ENCODE measurements at regions not wholly inside any gene's neighbourhood (a gene's known extent, or its start where the extent isn't known, plus 50 kb on each side); places are given as distances from the start of the nearest gene placed in this dataset.

- no peak for FAIRE-seq
- no peak for TF ChIP-seq POLR2A (IDR thresholded peaks at IDR 0.05; ENCODE audit: low read depth, low read length)
- no peak for DNase-seq (ENCODE audit: insufficient read length, low spot score)
Measured at GRCh38 chr15:95987299-95987698, 343.2 kb upstream of the NR2F2 start.

DNA sequence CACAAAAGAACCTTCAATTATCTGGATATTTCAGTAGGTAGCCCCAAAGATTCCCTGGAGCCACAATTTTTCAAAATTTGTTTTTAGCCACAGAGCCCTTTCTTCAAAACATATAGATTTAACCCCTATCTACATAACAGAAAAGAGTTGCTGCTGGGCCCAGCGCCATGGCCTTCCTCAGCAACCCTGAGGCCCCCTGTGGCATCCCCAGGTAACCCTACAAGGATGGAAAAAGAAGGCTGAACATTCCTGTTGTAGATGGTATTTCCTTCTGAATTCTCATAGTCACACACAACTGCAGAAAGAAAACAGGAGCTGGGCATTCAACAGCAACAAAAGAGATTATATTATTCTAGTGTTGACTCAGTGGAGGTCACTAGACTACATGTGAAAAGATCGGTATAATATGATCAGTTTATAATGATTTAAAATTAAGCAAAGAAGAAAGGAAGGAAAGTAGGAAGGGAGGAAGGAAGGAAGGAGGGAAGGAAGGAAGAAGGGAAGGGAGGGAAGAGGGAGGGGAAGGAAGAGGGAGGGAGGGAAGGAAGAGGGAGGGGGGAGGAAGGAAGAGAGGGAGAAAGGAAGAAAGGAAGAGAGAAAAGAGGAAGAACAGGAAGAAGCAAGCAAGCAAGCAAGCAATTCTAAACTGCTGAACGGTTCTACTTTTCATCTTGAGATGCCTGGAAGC is 342.5 kb upstream of the NR2F2 start:
- FAIRE-seq: no peak
- no peak for DNase-seq (ENCODE audit: insufficient read length, low spot score)
- no peak for TF ChIP-seq POLR2A (IDR thresholded peaks at IDR 0.05; ENCODE audit: low read depth, low read length)

DNA sequence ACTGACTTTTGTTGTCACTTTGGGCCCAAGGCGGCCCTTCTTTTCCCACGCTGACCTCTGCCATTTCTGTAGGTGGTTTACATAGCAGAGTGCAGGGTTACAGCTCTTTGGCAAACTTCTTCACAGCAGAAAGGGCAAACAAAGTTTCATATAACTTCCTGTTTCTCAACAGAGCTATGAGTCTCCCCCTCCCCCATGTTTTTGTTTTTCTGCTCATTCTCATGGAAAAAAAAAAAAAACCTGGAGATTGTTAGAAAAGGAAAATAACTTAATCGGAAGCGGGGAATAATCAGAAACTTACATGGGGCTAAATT is 342.0 kb upstream of the NR2F2 start:
- TF ChIP-seq POLR2A (IDR thresholded peaks at IDR 0.05; ENCODE audit: low read depth, low read length): no peak
- DNase-seq (ENCODE audit: insufficient read length, low spot score): no peak
- FAIRE-seq: no peak

DNA sequence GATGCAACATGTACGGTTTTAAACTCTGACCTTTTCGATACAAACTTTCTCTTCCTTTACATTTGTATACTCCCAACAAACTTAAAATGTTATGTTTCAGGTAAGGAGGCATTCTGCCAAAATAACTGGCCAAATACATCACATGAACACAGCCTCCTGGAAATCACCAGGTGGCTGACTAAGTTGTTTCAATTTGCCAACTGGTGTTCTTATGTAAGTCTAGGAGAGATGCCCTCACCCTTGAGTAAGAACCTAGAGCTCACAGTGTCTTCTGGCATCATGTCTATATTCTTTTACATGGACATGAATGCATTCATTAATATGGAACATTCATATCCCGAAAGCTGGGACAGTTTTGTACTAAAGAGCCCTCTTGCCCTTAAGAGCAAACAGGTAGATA is 341.1 kb upstream of the NR2F2 start:
- FAIRE-seq: no peak
- no peak for TF ChIP-seq POLR2A (IDR thresholded peaks at IDR 0.05; ENCODE audit: low read depth, low read length)
- DNase-seq (ENCODE audit: insufficient read length, low spot score): no peak

DNA sequence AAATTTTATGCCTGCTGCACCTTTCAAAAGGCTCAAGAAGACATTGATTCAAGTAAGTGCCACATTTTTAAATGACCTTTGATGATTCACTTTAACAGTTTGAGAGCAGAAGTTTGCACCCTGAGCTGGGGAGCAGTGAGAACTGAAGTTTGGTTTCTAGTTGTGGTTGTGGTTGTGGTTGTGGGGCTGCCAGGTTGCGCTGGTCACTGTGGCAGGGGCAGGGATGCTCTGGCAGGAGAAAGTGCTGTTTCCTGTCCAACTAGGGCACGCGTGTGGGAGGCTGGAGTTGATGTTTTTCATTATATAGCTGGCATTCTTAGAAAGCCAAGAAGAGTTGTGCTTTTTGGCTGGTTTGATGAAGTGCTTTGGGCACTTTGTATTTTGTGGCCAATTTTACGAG is 339.7 kb upstream of the NR2F2 start:
- DNase-seq (ENCODE audit: insufficient read length, low spot score) (no peak), FAIRE-seq (no peak)
- TF ChIP-seq POLR2A (IDR thresholded peaks at IDR 0.05; ENCODE audit: low read depth, low read length): no peak

- peak; percentile 95 for FAIRE-seq
- DNase-seq (ENCODE audit: insufficient read length, low spot score): peak; percentile 4
- TF ChIP-seq POLR2A (IDR thresholded peaks at IDR 0.05; ENCODE audit: low read depth, low read length): no peak
Measured at GRCh38 chr15:95994418-95994817, 336.1 kb upstream of the NR2F2 start.

- FAIRE-seq (peak; percentile 41), DNase-seq (ENCODE audit: insufficient read length, low spot score) (no peak)
- no peak for TF ChIP-seq POLR2A (IDR thresholded peaks at IDR 0.05; ENCODE audit: low read depth, low read length)
Measured at GRCh38 chr15:95995375-95996168, 334.9 kb upstream of the NR2F2 start.

DNA sequence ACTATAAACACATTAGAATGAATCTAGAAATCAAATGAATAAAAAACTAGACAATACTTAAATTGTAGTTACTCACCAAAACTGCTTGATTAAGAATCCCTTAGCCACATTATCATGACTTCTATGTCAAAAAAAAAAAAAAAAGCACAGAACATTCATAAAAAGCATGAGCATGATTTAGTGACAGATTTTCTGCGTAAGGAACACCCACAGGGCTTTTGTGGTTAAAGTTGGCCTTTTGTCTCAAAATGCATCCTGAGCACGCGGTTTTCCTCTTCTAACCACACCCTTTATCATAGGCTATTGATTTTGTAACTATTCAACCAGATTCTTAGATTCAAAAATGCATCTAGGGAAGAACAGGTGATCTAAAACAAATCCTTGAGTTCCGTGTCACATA is 334.0 kb upstream of the NR2F2 start:
- FAIRE-seq: no peak
- DNase-seq (ENCODE audit: insufficient read length, low spot score): no peak
- no peak for TF ChIP-seq POLR2A (IDR thresholded peaks at IDR 0.05; ENCODE audit: low read depth, low read length)

DNA sequence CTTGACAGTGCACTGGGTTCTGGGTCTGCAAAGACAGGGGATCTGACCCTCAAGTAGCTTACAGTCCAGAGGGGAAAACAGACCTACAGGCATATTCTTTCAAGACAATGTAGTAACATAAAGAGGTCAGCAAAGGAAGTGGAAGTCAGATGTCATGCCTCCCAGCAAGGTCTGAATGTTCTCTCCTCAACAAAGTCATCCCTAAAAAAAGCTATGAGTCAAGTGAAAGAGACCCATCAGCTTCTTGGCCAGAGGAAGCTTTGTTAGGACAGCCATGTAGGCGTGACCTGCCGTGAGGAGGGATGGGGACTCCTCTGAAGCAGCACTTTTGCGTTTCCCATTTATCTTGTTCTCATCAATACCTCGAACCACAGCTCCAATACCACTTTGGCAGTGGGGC is 331.6 kb upstream of the NR2F2 start:
- TF ChIP-seq POLR2A (IDR thresholded peaks at IDR 0.05; ENCODE audit: low read depth, low read length): no peak
- FAIRE-seq: no peak
- DNase-seq (ENCODE audit: insufficient read length, low spot score): no peak

DNA sequence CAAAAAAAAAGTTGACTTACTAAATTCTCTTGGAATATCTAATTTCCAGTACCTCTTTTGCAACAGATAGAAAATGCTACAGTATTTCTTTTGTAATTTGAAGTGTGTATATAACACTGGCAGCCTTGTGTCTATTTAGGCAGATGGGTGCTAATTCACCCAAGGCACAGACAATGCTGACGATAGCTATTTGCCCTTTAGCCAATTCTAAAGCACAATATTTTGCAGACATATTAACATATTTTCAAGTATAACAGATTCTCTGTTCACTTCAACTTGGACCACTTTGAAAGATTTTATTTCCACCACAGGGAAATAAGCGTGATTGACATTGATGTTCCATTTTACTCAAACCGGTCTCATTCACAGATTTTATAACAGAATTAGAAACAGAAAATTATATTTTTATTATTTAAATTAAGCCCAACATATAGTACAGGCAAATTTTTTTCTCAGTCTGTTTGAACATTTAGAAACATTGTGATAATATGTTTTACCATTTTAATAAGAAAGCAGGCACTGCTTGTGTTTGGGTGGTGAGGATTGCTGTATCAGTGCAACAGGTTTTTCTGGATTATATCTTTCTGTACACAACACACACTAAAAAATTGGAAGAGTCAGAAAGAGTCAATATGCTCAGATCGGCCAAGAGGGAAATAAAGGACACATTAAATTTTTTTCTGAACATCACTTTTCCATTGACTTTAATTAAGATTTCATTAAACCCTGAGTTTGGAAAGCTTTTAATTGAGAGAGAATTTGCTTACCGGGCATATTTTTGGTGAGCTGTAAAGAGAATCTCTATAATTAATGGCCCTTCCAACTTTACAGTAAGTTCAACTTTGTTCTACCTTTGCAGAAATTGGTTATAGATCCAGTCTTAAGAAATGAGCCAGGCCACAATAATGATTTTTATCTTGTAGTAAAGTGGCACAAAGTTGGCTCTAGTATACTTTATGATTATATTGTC is 327.3 kb upstream of the NR2F2 start:
- no peak for TF ChIP-seq POLR2A (IDR thresholded peaks at IDR 0.05; ENCODE audit: low read depth, low read length)
- FAIRE-seq (no peak), DNase-seq (ENCODE audit: insufficient read length, low spot score) (no peak)

- TF ChIP-seq POLR2A (IDR thresholded peaks at IDR 0.05; ENCODE audit: low read depth, low read length): no peak
- no peak for FAIRE-seq
- no peak for DNase-seq (ENCODE audit: insufficient read length, low spot score)
Measured at GRCh38 chr15:96005906-96006305, 324.6 kb upstream of the NR2F2 start.

GRCh38 chr15:96011136-96011535 is 319.4 kb upstream of the NR2F2 start:
- TF ChIP-seq POLR2A (IDR thresholded peaks at IDR 0.05; ENCODE audit: low read depth, low read length): no peak
- FAIRE-seq (no peak), DNase-seq (ENCODE audit: insufficient read length, low spot score) (no peak)

GRCh38 chr15:96014939-96015338 is 315.6 kb upstream of the NR2F2 start:
- TF ChIP-seq POLR2A (IDR thresholded peaks at IDR 0.05; ENCODE audit: low read depth, low read length): no peak
- DNase-seq (ENCODE audit: insufficient read length, low spot score) (no peak), FAIRE-seq (no peak)

DNA sequence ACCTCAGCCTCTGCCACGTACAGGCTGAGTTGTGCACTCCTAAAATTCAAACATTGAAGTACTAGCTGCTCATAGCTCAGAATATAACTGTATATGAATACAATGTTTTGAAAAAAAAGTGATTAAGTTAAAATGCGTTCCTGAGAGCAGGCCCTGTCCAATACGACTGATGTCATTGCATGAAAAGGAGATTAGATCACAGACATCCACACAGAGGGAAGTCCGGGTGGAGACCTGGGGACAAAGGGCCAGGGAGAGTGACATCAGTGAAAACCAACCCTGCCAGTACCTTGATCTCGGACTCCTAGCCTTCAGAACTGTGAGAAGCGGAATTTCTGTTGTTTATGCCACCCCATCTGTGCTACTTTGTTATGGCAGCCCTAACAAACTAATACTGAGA is 311.4 kb upstream of the NR2F2 start:
- DNase-seq (ENCODE audit: insufficient read length, low spot score) (no peak), FAIRE-seq (no peak)
- no peak for TF ChIP-seq POLR2A (IDR thresholded peaks at IDR 0.05; ENCODE audit: low read depth, low read length)
